ENCODE measurements at regions not wholly inside any gene's neighbourhood (a gene's known extent, or its start where the extent isn't known, plus 50 kb on each side); places are given as distances from the start of the nearest gene placed in this dataset.
A peak's percentile ranks its signal among the peaks of the same experiment; 100 is the strongest.

DNA sequence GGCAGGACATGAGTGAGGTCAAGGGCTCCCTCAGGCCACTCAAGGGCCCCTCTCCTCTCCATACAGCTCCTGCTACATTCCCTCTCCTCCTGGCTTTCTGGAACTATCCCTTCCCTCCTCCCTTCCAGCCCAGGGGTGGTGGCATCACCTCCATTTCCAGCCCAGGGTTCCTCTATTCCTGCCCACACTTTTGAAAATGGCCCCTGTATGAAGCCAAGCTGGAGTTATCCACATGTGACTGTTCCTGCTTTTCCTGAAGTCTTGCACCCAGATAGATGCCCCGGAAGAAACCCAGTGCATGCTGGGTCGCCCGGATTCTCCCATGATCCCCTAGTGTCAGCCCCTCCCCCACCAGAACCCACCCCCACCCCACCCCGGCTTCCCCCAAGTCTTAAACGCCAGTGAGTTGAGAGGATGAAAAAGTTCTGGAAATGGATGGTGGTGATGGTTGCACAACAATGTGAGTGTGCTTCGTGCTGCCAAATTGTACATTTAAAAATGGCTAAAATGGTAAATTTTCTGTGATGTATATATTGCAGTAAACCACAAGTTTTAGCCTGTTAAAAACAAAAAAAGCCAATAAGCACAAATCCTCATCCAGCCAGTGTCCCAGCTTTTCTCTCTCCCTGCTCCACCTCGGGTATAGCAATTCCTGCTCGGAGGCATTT is 136.9 kb downstream of the SCARB1 start:
- no peak for DNase-seq (ENCODE audit: low spot score)

DNA sequence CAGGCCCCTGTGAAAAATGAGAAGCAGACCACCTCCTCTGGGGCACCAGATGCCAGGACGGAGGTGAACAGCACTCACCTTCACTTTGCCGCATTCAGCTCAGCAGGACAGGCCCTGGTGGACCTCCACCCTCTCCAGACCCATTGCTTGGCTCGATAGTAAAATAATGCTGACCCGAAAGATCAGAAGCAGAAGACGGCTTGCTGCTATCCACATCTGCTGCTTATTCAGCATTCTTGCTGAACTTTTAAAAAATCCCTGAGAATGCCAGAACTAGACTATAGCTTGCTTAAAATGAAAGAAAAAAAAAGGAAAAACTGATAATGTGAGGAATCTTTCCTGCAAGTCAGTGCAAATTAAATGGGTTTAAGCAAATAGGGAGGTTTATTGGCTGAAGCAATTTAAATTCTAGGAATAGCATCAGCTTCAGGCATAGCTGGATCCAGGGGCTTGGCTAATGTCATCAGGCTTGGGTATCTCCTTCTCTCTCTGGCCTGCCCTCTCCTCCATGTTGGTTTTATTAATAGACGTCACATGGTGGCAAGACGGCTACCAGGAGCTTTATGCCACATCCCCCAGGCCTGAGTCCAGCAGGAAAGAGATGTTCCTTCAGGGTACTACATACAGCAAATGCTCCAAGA is 137.9 kb downstream of the SCARB1 start:
- no peak for DNase-seq (ENCODE audit: low spot score)

DNA sequence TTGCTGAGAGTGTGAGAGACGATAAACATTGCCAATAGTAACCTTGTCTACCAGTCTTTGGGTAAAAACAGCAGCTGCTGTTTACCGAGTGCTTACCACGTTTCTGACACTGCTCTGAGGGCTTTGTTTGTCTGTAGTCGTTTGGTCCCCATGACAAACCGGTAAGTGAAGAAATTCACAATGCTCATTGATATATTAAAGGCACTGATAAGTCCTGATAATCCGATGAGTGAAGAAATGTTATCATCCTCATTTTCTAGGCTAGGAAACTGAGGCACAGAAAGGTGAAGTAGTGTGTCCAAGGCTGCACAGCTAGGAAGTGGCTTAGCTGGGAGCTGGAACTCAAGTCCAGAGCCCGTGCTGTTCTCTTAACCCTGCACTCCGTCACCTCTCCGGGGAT is 138.6 kb downstream of the SCARB1 start:
- DNase-seq (ENCODE audit: low spot score), result no peak

DNA sequence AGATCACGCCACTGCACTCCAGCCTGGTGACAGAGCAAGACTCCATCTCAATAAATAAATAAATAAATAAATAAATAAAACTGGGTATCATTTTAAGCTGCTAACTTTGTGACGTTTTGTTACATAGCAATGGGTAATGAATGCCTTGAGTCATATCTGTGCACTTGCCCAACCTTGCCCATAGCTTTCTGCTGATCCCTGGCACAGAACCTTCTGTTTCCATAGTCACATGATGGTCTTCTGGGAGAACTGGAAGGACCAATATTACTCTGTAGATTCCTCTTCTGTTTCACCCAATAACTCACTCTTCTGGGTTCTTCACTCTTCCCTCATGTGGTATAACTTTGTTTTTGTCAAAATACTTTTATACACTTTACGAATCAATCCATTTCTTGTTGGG is 140.8 kb downstream of the SCARB1 start:
- no peak for DNase-seq (ENCODE audit: low spot score)

DNA sequence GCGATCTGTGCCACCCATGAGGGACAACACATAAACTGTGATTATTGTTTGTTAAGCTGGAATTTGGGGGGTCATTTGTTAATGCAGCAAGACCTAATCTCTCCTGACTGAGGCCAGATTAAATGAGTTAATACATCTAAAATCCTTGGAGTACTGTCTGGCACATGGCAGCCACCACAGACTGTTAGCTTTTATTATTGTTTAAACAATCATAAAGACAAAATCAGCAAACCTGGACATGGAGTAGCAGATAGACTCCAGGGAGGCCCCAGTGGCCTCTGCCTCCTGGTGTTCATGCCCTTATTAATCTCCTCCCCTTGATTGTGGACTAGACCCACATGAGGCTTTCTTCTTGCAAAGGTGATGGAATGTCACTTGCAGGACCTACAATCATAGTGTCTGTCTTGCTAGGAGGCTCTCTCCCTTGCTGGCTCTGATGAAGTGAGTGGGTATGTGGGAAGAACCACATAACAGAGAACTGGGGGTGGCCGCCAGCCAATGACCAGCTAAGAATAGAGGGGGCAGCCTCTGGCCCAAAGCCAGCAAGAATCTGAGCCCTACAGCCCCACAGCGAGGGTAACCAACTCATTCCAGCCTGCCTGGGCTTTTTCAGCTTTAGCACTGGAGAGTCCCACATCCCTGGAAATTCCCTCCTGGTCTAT is 142.0 kb downstream of the SCARB1 start:
- no peak for DNase-seq (ENCODE audit: low spot score)

DNA sequence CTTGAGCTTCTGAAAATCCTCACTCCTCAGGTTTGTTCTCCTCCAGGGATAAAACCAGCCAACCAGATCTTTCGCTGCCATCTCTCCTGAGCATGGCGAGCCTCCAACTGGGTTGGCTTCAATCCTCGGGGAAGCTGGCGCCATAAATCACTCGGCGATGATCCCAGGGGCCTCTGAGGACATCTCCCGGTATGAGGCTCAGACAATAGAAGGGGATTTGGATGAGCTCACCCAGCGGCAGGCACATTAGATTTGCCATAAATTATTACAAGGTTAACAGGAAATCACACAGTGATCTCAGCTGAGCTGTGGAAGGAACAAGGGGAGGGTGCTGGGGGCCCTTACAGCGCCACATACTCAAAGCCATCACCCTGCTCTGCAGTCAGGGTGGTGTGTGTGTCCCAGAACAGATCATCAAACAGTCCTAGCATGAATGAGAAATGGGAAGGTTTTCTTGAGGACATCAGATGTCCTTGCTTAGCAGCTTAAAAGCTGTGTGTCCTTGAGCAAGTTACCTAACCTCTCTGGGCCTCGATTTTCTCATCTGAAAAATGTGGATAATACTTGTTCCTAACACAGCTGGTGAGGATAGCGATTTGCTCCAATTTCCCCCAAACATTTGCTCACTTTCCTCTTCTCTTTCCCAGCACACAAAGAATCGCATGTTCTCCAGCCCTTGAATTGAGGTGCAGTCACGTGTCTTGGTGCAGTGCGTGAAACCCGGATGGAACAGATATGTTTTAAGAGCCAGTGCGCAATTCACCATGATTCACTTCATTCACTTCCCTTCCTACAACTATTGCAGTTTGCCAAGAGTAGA is 142.8 kb downstream of the SCARB1 start:
- peak; percentile 55 for DNase-seq (ENCODE audit: low spot score)

DNA sequence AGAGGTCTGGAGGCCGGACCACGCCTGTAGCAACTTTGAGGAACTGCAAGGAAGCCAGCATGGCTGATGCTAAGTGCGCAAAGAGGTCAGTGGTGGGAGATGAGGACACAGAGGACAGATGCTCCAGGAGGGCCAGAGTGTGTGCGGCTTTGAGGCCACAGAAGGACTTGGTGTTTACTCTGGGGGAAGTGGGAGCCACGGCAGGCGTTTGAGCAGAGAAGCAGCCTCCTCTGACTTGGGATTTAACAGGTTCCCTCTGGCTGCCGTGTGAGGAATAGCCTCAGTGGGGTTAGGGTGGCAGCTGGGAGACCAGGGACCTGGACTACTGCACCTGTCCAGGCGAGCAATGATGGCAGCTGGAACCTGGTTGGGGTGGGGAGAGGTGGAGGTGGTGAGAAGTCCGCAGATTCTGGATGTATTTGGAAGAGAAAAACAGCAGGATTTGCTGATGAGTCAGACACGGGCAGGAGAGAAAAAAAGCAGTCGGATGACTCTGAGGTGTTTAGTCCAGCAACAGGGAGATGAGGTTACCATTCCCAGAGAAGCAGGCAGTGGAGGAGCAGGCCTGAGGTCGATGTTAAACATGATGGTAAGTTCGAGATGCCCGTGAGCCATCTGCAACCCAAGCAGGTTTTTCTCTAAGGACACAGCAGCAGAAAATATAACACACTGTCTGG is 143.5 kb downstream of the SCARB1 start:
- no peak for DNase-seq (ENCODE audit: low spot score)

DNA sequence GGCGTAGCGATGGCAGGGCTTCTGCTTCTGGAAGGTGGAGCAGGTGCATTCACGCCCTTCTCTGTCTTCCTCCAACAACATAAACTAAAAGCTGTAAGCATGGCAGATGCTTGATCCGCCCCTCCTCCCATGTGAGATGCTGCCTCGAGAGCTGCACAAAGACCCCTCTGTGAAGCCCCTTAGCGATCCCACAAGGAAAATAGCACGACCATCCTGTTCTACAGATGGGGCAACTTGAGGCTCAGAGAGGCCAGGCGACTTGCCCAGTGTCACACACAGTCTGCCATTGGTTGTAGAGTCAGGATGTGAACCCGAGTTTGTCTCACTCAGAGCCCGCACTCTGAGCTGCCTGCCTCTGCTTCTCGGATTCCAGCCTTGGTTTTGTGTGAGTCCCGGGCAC is 144.4 kb downstream of the SCARB1 start:
- DNase-seq (ENCODE audit: low spot score), result no peak

DNA sequence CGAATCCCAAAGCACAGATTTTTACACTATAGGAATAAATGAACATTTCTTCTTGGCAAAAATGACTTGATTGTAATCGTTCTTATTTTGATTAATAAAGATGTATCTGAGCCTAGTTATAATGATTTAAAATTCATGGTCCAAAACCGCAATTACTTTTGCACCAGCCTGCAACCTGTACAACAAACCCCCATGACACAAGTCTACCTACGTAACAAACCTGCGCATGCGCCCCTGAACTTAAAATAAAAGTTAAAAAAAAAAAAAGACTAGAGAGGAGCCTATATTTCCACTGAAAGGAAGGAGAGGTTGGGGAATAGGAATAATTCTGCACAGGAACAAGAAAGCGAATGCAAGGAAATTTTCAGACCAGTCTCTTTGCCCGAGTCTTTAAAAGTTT is 145.2 kb downstream of the SCARB1 start:
- no peak for DNase-seq (ENCODE audit: low spot score)

DNA sequence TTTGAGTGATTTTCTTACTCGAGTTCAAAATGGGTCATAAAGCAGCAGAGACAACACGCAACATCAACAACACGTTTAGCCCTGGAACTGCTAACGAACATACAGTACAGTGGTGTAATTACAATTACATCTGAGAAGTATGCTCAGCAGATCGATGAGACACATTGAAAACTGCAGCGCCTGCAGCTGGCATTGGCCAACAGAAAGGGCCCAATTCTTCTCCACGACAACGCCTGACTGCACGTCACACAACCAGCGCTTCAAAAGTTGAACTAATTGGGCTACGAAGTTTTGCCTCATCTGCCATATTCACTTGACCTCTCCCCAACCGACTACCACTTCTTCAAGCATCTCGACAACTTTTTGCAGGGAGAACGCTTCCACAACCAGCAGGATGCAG is 145.6 kb downstream of the SCARB1 start:
- no peak for DNase-seq (ENCODE audit: low spot score)

DNA sequence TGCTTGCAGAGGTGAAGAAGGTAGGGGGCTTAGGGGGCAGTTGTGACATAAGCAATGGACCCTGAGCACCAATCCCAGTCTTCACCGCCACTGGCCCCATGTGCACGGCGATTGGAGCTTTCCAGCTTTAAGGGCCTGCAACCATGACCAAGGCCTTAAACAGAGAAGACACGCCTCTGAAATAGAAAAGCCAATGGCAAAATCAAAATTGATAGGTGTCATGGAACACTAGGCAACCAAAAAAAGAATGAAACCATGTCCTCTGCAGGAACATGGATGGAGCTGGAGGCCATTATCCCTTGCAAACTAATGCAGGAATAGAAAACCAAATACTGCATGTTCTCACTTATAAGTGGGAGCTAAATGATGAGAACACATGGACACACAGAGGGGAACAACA is 146.3 kb downstream of the SCARB1 start:
- no peak for DNase-seq (ENCODE audit: low spot score)

DNA sequence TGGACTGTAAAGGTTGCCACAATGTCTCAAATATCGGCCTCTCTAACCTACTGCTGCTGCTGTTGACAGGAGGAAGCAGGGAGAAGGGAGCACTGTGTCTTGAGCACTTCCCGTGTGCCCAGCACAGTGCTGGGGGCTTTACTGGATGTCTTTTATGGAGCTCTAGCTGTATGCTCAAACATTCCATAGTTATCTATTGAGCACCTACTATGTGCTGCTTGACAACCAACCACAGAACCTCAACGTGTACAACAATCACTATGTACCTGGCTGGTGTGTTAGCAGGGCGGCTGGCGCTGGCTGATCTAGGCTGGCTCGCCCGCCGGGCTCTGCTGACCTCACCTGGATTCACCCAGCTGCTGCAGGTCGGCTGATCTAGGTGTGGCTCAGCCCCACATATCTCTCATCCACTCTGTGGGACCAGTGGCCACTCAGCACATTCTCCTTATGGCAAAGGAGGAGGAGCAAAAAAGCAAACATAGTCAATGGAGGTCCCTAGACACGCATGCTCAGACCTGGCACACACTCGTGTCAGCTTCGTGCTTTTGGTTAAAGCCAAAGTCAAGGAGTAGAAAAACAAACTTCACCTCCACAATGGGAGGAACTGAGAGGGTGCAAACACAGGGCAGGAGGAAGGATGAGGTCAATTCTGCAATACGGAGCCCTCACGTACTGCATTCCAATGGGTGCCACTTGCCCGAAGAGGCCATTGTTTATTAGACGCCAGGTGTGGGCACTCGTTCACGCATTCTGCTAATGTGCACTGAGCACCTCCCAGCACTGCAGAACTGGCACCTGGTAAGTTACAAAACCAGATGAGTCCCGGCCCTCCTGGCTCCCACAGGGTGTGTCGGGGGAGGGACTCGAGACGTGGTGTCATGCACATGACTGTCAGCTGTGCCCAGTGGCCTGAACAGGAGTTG is 147.2 kb downstream of the SCARB1 start:
- no peak for DNase-seq (ENCODE audit: low spot score)

DNA sequence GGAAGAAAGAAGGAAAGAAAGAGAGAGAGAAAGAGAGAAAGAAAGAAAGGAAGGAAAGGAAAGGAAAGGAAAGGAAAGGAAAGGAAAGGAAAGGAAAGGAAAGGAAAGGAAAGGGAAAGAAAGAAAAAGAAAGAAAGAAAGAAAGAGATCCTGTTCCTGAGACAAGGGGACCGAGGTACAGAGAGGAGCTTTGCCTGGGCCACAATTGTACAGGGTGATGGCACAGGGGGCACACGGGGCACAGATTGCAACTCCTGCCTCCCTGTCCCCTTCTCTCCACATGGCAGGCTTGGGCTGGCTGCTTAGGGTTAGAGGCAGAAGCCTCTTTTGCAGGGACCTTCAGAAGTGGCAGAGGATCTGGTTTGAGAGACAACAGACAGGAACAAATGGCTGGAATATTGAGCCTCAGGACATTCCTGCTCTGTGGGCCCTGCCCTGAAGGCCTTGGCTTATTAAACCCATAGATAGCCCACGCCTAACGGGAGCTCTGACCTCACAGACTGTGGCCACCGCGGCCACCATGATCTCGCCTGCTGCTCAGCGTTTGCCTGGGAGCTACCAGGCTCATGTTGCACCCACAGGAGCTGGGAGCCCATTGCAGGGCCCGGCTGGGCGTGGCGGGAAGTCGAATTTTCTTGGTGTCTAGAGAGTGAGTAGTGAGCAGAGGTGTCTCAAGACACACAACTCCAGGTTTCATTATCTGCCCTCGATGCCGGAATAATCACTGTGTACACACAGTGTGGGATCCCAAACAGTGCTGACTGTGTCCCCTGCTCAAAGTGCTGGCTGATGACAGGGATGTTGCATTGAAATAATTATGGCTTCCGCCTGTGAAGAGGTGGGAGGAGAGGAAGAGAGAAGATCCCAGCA is 147.9 kb upstream of the NCOR2 start:
- no peak for DNase-seq (ENCODE audit: low spot score)

DNA sequence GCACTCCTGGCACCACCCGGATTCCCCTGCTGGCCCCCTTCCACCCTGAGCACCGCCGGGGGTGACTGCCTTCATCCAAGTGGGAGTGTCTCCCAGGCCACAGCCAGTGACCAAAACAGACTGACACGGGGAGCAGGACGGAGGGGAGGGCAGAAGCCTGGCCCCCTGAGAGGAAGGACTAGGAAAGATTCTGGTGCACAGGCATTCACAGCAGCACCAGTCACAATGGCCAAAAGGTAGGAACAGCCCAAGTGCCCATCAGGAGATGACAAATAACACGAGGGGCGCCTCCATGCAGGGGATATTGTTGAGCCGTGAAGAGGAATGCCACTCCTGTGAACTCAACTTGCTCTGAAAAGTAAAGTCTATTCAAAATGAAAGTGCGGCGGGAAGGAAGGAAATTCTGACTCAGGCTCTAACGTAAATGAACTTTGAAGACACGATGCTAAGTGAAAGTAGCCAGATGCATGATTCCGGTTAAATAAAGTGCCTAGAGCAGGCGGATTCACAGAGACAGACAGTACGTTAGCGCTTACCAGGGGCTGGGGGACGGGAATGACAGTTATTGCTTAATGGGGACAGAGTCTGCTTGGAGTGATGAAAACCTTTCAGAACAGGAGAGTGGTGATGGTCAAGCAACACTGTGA is 146.1 kb upstream of the NCOR2 start:
- DNase-seq (ENCODE audit: low spot score), result peak; percentile 85

DNA sequence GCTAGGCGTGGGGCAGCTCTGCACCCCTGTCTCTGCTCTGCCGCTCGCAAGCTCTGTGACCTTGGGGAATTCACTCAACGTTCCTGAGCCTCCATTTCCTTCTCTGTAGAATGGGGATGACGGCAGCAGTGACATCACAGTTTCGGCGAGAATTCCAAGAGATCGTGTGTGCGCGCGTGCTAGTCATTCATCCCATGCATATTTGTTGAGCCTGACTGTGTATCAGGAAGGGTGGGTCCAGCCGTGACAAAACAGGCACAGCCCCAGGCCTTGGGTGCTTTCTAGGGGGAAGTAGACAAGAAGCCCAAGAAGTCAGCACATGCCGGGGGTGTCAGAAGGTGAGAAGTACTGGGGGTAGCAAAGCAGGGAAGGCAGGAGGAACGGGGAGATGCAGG is 145.6 kb upstream of the NCOR2 start:
- peak; percentile 59 for DNase-seq (ENCODE audit: low spot score)

DNA sequence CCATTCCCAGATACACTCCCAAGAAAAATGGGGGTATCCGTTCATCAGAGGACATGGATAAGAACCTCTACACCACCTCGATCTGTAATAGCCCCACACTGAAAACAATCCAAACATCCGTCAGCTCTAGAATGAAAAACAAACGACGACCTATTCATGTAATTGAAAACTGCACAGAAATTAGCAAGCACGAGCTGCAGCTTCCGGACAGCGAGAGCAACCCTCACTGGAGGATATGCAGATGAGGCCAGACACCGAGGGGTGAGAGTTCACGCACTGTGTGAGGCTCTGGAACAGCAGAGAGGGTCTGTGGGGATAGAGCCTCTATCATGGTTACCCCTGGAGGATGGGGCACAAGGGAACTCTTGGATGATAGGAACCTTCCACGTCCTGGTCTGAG is 143.9 kb upstream of the NCOR2 start:
- no peak for DNase-seq (ENCODE audit: low spot score)

DNA sequence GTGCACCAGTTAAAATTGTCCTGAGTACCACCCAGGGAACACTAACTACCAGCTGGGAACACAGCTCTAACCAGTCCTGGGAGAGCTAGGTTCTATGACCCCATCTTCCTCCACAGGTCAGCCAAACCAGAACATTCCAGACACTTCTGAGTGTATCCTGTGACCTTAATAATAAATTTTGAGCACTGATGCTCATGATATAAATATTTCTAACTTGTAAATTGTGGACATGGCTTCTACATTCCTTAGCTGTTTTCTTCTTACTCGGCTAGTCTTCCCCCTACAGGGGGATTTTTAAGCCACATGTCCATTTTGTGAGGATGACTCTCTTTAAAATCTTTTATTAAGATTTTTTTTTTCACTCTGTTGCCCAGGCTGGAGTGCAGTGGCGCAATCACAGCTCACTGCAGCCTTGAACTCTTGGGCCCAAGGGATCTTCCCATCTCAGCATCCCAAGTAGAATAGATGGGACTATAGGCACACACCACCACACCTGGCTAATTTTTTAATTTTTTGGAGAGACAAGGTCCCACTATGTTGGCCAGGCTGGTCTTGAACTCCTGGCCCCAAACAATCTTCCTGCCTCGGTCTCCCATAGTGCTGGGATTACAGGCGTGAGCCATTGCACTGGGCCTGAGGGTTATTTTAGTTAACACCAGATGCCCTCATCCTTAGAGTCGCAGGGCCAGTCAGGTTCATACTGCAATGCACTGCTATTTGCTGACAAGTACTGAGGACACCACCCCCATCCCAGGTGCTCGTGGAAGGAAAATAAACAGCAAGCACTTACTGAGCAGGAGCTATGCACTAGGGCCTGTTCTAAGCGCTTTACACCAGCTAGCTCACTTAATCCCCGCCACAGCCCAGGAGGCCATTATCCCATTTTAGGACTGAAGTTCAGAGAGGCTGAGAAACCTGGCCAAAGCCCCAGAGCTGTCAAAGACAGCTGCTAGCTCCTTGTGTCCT is 142.6 kb upstream of the NCOR2 start:
- DNase-seq (ENCODE audit: low spot score), result no peak

DNA sequence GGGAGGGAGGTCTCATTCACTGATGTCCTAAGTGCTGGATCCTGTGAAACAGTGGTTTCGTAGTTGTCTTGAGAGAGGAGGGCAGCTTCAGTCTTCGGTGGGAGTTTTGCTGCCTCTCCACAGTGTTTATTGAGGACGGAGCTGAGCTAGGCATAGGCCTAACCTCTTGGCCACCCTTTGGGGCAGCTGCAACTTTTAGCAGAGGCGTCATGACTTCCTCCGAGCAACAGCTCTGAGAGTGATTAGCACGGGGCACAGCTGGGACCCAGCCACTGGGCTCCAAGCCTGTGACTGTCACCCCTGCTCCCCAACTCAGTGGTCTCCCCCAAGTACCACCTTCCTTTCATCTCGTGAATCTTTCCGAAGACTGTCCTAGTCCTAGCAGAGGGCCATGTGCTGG is 139.9 kb upstream of the NCOR2 start:
- DNase-seq (ENCODE audit: low spot score), result no peak

Measured in pons (tissue), 1 donor.